ENCODE measurements at regions not wholly inside any gene's neighbourhood (a gene's known extent, or its start where the extent isn't known, plus 50 kb on each side); places are given as distances from the start of the nearest gene placed in this dataset.
"Not testable (repeated sequence)": the region's sequence is repeated elsewhere in the genome, so short reads cannot be mapped to it uniquely, and the experiment has no call there.

DNA sequence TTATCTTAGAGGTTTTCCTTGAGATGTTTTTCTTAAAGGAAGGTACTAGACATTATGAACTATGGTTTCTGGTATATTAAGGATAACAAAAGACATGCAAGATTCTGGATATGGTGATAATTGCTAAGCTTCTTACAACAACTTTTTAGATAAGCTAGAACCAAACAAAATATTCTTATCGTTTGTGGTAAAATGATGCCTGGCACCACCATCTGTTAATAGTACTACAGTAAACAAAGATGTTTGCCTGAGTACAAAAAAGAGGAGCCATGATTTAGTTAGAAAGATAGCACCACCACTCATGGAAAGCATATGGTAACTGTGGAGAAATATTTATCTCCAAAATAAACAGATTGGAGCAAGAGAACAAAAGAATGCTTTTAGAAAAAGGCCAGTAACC, 747.3 kb downstream of the COL12A1 start:
- CTCF ChIA-PET = no interaction called here
- Mint-ChIP-seq H3K36me3 (no peaks in the 10 kb centered on the region), H3K4me1 (no peaks in the 10 kb centered on the region), H3K9me3 (ENCODE audit: low read depth) (peaks cover 2% of the 10 kb centered on the region), H3K27ac (no peak overlapping the region), H3K27me3 (no peaks in the 10 kb centered on the region), H3K4me3 (no peak overlapping the region)
- DNase-seq = no peak
- ATAC-seq = no peak

DNA sequence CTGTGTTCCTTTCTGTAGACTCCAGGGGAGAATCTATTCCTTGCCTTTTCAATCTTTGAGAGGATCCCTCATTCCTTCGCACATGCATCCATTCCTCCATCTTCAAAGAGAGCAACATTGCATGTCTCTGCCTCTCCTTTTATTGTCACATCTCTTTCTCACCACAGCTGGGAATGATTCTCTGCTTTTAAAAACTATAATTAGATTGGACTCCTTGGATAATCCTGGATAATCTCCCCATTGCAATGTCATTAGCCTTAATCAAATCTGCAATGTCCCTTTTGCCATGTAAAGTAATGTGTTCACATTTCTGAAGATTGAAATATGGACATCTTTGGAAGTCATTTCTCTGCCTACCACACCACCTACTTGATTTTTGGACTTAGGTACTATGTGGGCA, 750.1 kb downstream of the COL12A1 start:
- H3K4me3 Mint-ChIP-seq = no peak overlapping the region
- no peak for ATAC-seq
- H3K27me3 Mint-ChIP-seq = no peaks in the 10 kb centered on the region
- no peak for DNase-seq
- CTCF ChIA-PET = interaction anchor here (0.6 kb wide), 1 partner anchor 129 kb away, joined by 3 read pairs; no protein-coding TSS in a partner anchor
- no peaks in the 10 kb centered on the region for H3K9me3 Mint-ChIP-seq (ENCODE audit: low read depth)
- H3K4me1 Mint-ChIP-seq = no peaks in the 10 kb centered on the region
- H3K27ac Mint-ChIP-seq = no peak overlapping the region
- H3K36me3 Mint-ChIP-seq = no peaks in the 10 kb centered on the region

DNA sequence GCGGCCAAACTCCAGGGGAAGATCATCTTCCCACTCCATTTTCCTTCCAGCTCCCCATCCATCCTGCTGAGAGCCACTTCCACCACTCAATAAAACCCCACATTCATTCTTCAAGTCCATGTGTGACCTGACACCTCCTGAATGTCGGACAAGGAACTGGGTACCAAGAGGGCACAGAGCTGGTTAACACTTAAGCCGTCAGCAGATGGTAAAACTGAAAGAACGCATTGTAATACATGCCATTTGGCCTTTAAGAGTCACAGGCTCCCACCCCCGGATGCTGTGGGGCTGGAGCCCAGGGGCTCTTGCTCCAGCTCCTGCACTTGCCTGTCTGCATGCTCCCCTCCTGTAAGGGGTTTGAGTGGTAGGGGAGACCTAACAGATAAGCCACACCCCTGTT, 753.9 kb downstream of the COL12A1 start:
- Mint-ChIP-seq H3K27me3 (no peaks in the 10 kb centered on the region), H3K4me3 (no peak overlapping the region), H3K27ac (no peak overlapping the region), H3K4me1 (no peaks in the 10 kb centered on the region), H3K36me3 (no peaks in the 10 kb centered on the region), H3K9me3 (ENCODE audit: low read depth) (no peaks in the 10 kb centered on the region)
- CTCF ChIA-PET = no interaction called here
- DNase-seq = no peak
- no peak for ATAC-seq

DNA sequence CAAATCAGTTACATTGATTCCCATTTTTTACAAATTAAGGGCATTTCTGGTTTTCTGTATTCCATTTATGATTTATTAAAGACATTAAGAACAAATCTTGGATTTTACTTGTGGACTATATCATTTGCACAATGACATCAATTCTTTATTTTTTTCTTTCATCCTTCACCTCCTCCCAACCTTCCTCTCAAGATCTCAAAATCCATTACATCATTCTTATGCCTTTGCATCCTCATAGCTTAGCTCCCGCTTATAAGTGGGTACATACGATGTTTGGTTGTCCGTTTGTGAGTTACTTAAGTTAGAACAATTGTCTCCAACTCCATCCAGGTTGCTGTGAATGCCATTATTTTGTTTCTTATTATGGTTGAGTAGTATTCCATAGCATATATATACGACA, 752.8 kb downstream of the CD109 start:
- no peaks in the 10 kb centered on the region for H3K27me3 Mint-ChIP-seq
- H3K4me1 Mint-ChIP-seq = no peaks in the 10 kb centered on the region
- DNase-seq (no peak), ATAC-seq (no peak)
- H3K27ac Mint-ChIP-seq = no peak overlapping the region
- CTCF ChIA-PET = no interaction called here
- no peak overlapping the region for H3K4me3 Mint-ChIP-seq
- no peaks in the 10 kb centered on the region for H3K9me3 Mint-ChIP-seq (ENCODE audit: low read depth)
- H3K36me3 Mint-ChIP-seq = no peaks in the 10 kb centered on the region

DNA sequence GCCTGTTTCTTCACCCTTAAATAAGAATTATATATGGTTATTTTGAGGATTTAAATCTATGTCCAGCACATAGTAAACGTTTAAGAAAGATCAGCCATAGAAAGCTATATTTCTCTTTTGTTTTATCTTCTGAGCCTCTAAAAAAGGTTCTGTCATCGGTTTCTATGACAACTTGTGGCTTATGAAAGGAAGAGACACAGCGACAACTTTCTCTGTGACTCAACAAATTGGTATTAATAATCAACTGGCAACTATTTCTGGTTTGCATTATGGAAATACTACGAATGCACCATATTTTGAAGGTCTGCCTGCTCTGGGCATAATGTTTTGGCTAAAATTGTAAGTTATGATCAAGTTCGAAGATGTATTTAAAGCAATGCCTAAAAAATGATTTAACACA, 751.0 kb downstream of the CD109 start:
- H3K27ac Mint-ChIP-seq = no peak overlapping the region
- H3K9me3 Mint-ChIP-seq (ENCODE audit: low read depth) = no peaks in the 10 kb centered on the region
- H3K27me3 Mint-ChIP-seq = no peaks in the 10 kb centered on the region
- no peaks in the 10 kb centered on the region for H3K36me3 Mint-ChIP-seq
- no peak overlapping the region for H3K4me3 Mint-ChIP-seq
- ATAC-seq (no peak), DNase-seq (no peak)
- H3K4me1 Mint-ChIP-seq = no peaks in the 10 kb centered on the region
- CTCF ChIA-PET = no interaction called here

DNA sequence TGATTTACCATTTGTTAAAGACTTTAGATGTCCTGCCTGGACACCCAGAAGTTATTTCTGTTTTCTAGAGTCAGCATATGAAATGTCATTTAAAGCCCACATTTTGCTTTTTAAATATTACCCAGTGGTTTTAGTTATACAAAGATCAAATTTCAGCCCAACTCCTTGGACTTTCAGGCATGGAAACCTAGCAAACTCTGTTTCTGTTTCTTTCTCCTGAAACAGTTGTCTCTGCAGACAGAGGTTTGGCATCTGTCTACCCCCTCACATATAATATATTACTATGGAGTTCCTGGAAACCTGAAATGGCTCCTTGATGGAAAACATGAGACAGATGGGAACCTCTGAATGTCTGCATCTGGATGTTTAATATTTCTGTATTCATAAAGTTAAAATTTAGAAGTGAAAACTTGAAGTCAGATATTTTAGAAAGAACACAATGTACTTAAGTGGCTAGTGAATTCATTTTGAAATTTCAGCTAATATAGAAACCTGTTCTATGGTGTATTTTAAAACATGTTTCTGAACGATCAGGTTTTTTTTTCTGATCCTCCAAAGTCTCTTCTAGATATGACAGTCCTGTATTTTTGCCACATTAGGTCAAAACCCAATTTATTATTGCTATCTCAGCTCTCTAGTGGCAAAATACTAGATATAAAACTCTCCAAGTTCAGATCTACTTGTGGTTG, 743.3 kb downstream of the CD109 start:
- DNase-seq = no peak
- Mint-ChIP-seq H3K27me3 (no peaks in the 10 kb centered on the region), H3K27ac (no peak overlapping the region), H3K4me3 (no peak overlapping the region), H3K4me1 (no peaks in the 10 kb centered on the region), H3K9me3 (ENCODE audit: low read depth) (peaks cover 2% of the 10 kb centered on the region), H3K36me3 (no peaks in the 10 kb centered on the region)
- CTCF ChIA-PET = no interaction called here
- no peak for ATAC-seq

DNA sequence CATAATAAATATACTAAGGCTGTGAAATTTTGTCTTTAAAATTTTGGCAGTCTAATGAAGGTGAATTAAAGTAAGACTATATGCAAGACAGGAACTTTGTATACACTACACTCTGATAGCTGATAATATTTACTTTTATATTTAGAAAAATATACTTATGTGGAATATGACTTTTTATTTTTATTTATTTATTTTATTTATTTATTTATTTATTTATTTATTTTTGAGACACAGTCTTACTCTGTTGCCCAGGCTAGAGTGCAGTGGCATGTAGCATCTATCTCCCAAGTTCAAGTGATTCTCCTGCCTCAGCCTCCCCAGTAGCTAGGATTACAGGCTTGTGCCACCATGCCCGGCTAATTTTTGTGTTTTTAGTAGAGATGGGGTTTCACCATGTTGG, 742.4 kb downstream of the CD109 start:
- H3K27ac Mint-ChIP-seq; ATAC-seq; H3K4me3 Mint-ChIP-seq; CTCF ChIA-PET; H3K36me3 Mint-ChIP-seq; H3K9me3 Mint-ChIP-seq (ENCODE audit: low read depth); DNase-seq; H3K4me1 Mint-ChIP-seq; H3K27me3 Mint-ChIP-seq: not testable (repeated sequence)

DNA sequence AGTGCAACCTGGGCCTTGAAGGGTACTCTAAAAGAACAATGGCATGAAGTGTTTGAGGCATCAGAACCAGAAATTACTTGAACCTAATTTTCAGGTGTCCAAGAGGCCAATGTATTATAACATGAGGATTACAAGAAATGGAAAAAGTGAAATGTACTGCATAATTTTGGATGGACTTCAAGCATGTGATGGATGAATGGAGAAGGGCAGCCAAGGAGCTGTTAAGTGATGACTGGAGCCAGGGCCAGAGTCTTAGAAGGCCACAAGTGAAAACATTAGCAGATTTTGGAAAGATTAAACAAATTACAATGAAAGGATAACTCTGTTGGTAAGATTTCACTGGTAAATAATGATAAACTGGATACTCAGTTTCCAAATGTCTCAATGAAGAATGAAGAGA, 738.2 kb downstream of the CD109 start:
- no peaks in the 10 kb centered on the region for H3K4me1 Mint-ChIP-seq
- H3K27ac Mint-ChIP-seq = no peak overlapping the region
- H3K4me3 Mint-ChIP-seq = no peak overlapping the region
- CTCF ChIA-PET = no interaction called here
- ATAC-seq (no peak), DNase-seq (no peak)
- no peaks in the 10 kb centered on the region for H3K27me3 Mint-ChIP-seq
- H3K36me3 Mint-ChIP-seq = no peaks in the 10 kb centered on the region
- H3K9me3 Mint-ChIP-seq (ENCODE audit: low read depth) = peaks cover 2% of the 10 kb centered on the region

DNA sequence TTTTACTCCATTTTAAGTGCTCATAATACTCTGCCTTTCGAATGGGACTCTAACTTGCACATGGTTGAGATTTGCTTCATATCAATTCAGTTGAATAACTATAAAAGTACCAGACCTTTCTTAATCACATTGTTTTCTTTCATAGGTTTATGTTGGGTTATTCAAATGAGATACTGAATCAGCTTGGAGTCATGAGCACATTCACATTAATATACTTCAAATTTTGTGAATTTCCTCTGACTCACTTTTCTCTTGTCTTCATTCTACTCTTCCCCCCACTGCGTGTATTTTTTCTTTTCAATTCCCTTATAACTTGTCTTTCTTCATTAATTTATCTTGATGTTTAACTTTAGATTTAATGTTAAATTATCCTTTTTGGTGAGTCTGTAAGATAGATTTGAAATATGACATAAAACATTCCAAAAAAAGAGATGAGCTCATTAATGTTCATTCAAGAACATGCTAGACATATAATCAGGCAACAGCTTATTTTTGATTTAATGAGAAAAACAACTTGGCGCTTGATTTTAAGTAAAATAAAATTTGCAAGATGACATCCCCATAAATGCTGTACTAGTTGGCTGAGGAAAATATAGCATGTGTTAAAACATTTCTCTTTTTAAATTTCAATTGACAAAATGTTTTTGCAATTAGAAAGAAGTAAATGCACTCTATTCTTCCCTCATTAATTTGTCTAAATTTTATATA, 736.0 kb downstream of the CD109 start:
- Mint-ChIP-seq H3K4me3 (no peak overlapping the region), H3K36me3 (no peaks in the 10 kb centered on the region), H3K27me3 (no peaks in the 10 kb centered on the region), H3K27ac (no peak overlapping the region), H3K4me1 (no peaks in the 10 kb centered on the region), H3K9me3 (ENCODE audit: low read depth) (peaks cover 2% of the 10 kb centered on the region)
- DNase-seq = no peak
- CTCF ChIA-PET = no interaction called here
- no peak for ATAC-seq

DNA sequence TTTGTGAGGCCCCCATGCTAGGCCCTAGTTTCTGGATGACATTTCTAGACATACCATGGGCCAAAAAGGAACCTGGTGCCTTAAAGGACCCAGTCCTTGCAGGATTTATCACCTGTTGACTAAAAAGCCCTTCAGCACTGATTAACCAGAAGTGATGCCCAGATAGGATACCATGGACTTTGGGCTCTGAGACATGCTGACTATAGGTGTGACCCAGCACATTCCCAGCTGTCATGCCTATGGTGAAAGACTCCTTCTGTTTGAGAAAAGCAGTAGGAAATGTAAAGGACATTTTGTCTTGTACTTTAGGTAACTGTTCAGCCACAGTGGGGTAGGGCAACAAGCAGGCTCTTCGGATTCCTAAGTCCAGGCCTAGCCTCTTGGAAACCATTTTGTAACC, 724.2 kb downstream of the CD109 start:
- Mint-ChIP-seq H3K27ac (no peak overlapping the region), H3K4me1 (no peaks in the 10 kb centered on the region), H3K36me3 (no peaks in the 10 kb centered on the region), H3K9me3 (ENCODE audit: low read depth) (peaks cover 22% of the 10 kb centered on the region), H3K4me3 (no peak overlapping the region), H3K27me3 (no peaks in the 10 kb centered on the region)
- no peak for ATAC-seq
- DNase-seq = no peak
- CTCF ChIA-PET = no interaction called here

DNA sequence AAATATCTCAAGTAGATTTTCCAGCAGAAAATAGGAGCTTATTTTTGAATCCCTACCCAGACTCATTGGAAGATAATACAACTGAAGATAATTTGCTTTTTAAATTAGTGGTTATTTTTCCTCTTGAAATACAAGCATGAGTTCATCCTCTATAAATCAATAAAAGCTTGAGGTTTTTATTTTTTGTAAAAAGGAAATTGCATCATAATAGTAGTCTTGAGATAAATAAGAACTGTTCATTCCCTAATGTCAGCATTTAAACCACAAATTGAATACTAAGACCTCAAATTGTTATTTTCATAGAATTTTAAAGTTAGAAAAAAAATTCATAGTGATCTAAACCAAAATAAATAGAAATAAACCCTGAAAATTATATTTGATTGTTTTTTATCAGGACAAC, 719.1 kb downstream of the CD109 start:
- H3K27me3 Mint-ChIP-seq = no peaks in the 10 kb centered on the region
- DNase-seq (no peak), ATAC-seq (no peak)
- no peaks in the 10 kb centered on the region for H3K4me1 Mint-ChIP-seq
- H3K36me3 Mint-ChIP-seq = no peaks in the 10 kb centered on the region
- H3K4me3 Mint-ChIP-seq = no peak overlapping the region
- CTCF ChIA-PET = no interaction called here
- no peak overlapping the region for H3K27ac Mint-ChIP-seq
- H3K9me3 Mint-ChIP-seq (ENCODE audit: low read depth) = peaks cover 6% of the 10 kb centered on the region

DNA sequence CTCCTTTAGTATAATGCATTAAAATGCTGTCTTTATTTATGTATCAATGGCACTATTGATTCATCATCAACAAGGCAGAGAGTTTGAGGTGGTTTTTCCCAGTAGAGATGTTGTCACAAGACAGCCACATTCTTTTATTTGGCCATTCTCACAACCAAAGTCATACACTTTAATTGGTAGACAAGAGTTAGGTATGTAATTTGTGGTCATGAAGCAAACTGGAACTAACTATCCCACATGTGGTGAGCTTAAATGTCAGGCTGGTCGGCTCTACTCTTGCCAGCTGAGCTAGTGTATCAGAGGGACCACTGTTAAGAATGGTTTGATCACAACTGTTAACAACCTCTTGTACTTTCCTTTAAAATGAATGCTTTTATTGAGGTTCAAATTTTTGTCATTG, 714.6 kb downstream of the CD109 start:
- DNase-seq = no peak
- H3K4me3 Mint-ChIP-seq = no peak overlapping the region
- no peaks in the 10 kb centered on the region for H3K27me3 Mint-ChIP-seq
- no peak for ATAC-seq
- no peaks in the 10 kb centered on the region for H3K36me3 Mint-ChIP-seq
- H3K9me3 Mint-ChIP-seq (ENCODE audit: low read depth) = no peaks in the 10 kb centered on the region
- CTCF ChIA-PET = no interaction called here
- H3K27ac Mint-ChIP-seq = no peak overlapping the region
- H3K4me1 Mint-ChIP-seq = no peaks in the 10 kb centered on the region

DNA sequence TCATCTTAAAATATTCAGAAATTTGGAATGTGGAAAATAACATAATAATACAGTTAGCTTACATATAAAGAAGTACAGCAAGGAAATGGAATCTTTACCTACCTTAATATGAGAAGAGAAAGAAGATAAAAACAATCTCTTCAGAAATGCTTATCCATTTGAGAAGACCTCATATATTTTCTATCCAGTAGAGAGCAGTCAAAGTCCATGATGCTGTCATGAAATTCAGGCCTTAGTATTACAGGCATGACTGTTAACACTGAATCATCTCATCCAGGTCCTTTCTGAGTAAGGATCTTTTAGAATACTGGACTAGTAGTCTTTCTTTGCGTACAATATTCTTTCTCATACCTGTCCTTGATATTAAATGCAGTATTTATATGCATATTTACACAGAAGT, 713.4 kb downstream of the CD109 start:
- no peaks in the 10 kb centered on the region for H3K36me3 Mint-ChIP-seq
- no peaks in the 10 kb centered on the region for H3K4me1 Mint-ChIP-seq
- no peak overlapping the region for H3K4me3 Mint-ChIP-seq
- ATAC-seq (no peak), DNase-seq (no peak)
- no peak overlapping the region for H3K27ac Mint-ChIP-seq
- CTCF ChIA-PET = no interaction called here
- H3K9me3 Mint-ChIP-seq (ENCODE audit: low read depth) = no peaks in the 10 kb centered on the region
- no peaks in the 10 kb centered on the region for H3K27me3 Mint-ChIP-seq

DNA sequence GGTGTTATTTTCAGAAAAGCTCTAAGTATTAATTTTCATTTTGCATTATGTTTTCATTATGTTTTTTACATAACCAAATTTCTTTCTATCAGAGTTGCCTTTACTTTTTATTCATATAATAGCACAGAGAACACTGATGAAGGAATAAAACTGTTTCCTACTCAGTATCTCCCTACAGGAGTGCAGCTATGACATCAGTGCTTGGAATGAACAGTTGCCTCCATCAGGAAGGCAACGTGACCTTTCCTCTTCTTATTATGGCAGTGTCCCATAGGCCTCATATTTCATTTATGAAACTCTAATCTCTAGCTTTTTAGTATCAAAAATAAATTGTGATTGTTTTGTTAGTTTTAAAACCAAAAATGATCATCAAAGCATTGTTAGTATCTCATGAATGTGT, 712.8 kb downstream of the CD109 start:
- DNase-seq (no peak), ATAC-seq (no peak)
- Mint-ChIP-seq H3K9me3 (ENCODE audit: low read depth) (no peaks in the 10 kb centered on the region), H3K4me3 (no peak overlapping the region), H3K27me3 (no peaks in the 10 kb centered on the region), H3K4me1 (no peaks in the 10 kb centered on the region), H3K27ac (no peak overlapping the region), H3K36me3 (no peaks in the 10 kb centered on the region)
- CTCF ChIA-PET = no interaction called here

DNA sequence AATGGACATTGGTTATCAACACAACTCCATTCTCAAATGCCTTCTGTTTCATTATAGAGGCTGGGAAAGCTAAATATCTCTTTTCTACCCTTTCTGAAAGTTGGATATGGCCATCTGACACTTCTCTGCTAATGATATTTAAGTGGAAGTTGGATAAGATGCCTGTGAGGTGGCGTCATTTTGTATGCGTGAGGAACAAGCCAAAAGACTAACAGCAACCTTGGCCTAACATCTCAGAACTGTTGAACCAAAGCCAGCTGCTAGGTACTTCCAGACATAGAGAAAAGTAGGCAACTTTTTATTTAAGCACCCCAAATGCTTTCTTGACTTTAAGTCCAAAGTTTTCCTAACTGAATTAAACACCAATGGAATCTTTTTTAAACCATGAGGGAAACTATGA, 708.4 kb downstream of the CD109 start:
- DNase-seq (no peak), ATAC-seq (no peak)
- no peaks in the 10 kb centered on the region for H3K27me3 Mint-ChIP-seq
- no peaks in the 10 kb centered on the region for H3K4me1 Mint-ChIP-seq
- H3K4me3 Mint-ChIP-seq = no peak overlapping the region
- no peaks in the 10 kb centered on the region for H3K36me3 Mint-ChIP-seq
- CTCF ChIA-PET = no interaction called here
- H3K27ac Mint-ChIP-seq = no peak overlapping the region
- H3K9me3 Mint-ChIP-seq (ENCODE audit: low read depth) = peaks cover 3% of the 10 kb centered on the region

All from activated CD8-positive, alpha-beta memory T cell treated with anti-CD3 and anti-CD28 coated beads, Interleukin-2, amount 10 ng/mL, durations not matched to agents 7 days and 5 days (primary cell).